GM18505 (cell line): ENCODE measurements at regions not wholly inside any gene's neighbourhood (a gene's known extent, or its start where the extent isn't known, plus 50 kb on each side); places are given as distances from the start of the nearest gene placed in this dataset.
"Not testable (repeated sequence)": the region's sequence is repeated elsewhere in the genome, so short reads cannot be mapped to it uniquely, and the experiment has no call there.

ENCODE experiments used
- ATAC-seq: cut with Tn5 transposase; IDR thresholded peaks from one replicate; pipeline ENCODE4 v1.9.1; 2021; ENCODE audit not compliant: unreplicated experiment
- POLR2A ChIP-seq: IDR thresholded peaks from 4 replicates; pipeline ENCODE4 v1.6.1; 2011; ENCODE audit warnings: borderline replicate concordance; ENCODE audit not compliant: insufficient read depth, insufficient read length; ENCODE audit errors: extremely low read depth

- no peak for ATAC-seq
- TF ChIP-seq POLR2A = no peak
Observed at GRCh38 chr2:215791481-215791937, 221.8 kb downstream of the MREG start.

GRCh38 chr2:215790523-215791421 is 222.6 kb downstream of the MREG start:
- no peak for ATAC-seq
- no peak for TF ChIP-seq POLR2A

- no peak for TF ChIP-seq POLR2A
- ATAC-seq = no peak
Observed at GRCh38 chr2:215787565-215788178, 225.7 kb downstream of the MREG start.

- ATAC-seq = no peak
- TF ChIP-seq POLR2A = no peak
Observed at GRCh38 chr2:215787025-215787424, 226.3 kb downstream of the MREG start.

GRCh38 chr2:215784371-215784783 is 229.0 kb downstream of the MREG start:
- TF ChIP-seq POLR2A = no peak
- ATAC-seq = no peak

GRCh38 chr2:215783640-215784039 is 229.7 kb downstream of the MREG start:
- not testable (repeated sequence) for ATAC-seq

GRCh38 chr2:215782965-215783364 is 230.4 kb downstream of the MREG start:
- no peak for ATAC-seq
- no peak for TF ChIP-seq POLR2A

GRCh38 chr2:215782295-215782694 is 231.1 kb downstream of the MREG start:
- ATAC-seq = no peak
- no peak for TF ChIP-seq POLR2A

- ATAC-seq = no peak
- no peak for TF ChIP-seq POLR2A
Observed at GRCh38 chr2:215780907-215781685, 232.3 kb downstream of the MREG start.

- no peak for TF ChIP-seq POLR2A
- ATAC-seq = no peak
Observed at GRCh38 chr2:215780313-215780712, 233.0 kb downstream of the MREG start.

- TF ChIP-seq POLR2A = no peak
- no peak for ATAC-seq
Observed at GRCh38 chr2:215779912-215780311, 233.4 kb downstream of the MREG start.

- ATAC-seq = no peak
- no peak for TF ChIP-seq POLR2A
Observed at GRCh38 chr2:215777465-215778044, 235.8 kb downstream of the MREG start.

- no peak for TF ChIP-seq POLR2A
- no peak for ATAC-seq
Observed at GRCh38 chr2:215775106-215775505, 238.2 kb downstream of the MREG start.
